UCSD-AML1 (cell line): ENCODE measurements at regions not wholly inside any gene's neighbourhood (a gene's known extent, or its start where the extent isn't known, plus 50 kb on each side); places are given as distances from the start of the nearest gene placed in this dataset.
"Not testable (repeated sequence)": the region's sequence is repeated elsewhere in the genome, so short reads cannot be mapped to it uniquely, and the experiment has no call there.

Experiments used
- DNase-seq: peaks from one replicate; lab custom pipeline; 2025; ENCODE audit not compliant: unreplicated experiment; lab: John Stamatoyannopoulos, UW

DNA sequence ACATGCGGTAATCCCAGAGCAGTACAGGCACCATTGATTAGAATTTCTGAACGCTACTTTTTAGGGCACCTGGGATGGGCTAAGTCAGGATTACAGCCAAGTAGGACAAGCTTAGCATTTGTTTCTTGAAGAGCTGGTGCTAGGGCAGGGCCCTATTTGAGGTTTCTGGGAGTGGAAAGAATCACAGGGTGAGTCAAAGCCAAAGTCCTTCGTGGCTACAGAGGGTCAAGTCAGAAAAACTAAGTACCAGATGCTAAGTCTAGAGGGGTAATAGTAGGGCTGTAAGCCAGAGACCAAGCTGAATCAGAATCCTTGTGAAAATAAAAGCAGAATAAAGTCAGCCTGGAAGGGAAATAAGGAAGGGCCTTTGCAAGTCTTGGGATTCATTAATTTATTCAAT, 448.6 kb downstream of the ZIC3 start:
- no peak for DNase-seq

DNA sequence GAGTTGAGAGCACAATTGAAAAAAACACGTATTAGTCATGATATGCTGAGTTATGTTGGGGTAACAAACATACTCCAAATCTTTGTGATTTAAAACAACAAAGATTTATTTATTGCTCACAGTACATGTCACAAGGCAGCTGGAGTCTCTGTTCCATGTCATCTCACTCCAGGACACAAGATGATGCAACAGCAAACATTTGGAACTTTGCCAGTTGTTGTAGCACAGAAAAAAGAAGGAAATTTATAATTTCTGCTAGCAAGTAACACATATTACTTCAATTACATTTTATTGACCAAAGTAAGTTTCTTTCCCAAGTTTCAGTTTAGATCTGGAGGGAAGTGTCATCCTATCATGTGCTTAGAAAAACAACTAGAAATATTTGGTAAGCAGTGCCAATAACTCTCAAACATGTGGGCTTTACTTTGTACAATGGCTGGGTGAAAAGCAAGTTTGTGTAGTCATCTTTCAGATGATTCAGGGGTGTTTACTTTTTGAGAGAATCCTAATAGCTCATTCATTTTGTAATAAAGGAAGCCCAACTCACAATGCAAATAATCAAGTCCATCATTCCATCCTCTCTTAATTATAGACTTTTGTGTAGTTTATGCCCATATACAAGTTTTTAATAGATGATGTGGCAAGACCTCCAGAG, 452.3 kb downstream of the ZIC3 start:
- no peak for DNase-seq

DNA sequence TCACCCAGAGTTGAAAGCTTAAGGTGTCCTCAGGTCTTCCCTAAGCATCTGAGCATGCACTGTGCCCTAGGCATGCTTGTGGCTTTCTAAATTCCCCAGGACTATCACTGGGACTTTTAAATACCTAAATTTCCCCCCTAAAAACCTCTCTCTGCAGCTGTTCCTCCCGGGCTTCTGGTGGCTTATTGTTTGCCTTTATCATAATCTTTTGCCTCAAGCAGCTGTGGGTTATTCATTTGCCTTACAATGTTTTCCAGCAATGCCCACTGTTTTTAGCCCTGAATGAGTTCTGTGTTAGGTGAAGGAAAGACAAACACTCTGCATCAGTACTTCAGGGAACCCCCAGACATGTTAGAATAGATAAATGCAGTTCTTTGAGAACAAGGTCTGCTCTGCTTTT, 455.0 kb downstream of the ZIC3 start:
- no peak for DNase-seq

DNA sequence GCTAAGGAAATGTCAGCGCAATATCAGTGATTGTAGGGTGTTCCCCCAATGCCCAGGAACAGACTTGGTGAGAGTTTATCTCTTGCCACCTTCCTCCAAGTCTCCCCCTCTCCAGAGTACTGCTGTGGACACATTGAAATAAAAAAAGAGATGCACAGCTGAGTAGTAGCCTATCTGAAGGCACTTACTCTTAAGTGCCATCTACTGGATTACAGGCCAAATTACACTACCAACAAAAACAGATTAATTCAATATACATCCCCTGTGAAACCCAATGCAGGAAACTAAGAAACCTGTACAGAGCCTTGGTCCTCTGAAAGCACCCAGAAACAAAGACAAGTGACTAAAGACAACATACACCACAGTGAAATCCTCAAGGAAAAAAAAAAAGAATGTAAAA, 460.3 kb downstream of the ZIC3 start:
- no peak for DNase-seq

DNA sequence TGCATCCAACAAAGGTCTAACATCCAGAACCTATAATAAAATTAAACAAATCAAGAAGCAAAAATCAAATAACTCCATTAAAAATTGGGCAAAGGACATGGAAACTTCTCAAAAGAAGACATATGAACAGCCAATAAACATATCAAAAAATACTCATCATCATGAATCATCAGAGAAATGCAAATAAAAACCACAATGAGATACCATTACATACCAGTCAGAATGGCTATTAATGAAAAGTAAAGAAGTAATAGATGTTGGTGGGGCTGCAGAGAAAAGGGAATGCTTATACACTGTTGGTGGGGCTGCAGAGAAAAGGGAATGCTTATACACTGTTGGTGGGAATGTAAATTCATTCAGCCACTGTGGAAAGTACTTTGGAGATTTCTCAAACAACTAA, 465.8 kb downstream of the ZIC3 start:
- no peak for DNase-seq

DNA sequence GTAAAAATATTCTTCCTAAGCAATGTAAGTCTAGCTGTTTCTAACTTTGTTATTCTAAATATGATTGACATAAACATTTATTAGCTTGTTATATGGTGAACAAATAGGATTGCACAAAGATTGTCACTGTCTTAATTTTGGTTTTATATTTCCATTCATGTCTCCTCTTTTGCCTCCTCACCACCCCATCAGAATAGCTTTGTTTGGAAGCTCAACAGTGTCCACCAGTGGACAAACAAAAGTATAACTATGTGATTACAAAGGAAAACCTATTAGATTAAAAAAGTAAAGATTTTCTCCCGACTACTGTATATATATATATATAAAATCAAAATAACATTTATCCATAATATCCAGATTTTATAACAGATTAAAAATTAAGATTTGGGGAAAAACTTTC, 468.2 kb downstream of the ZIC3 start:
- DNase-seq: no peak

DNA sequence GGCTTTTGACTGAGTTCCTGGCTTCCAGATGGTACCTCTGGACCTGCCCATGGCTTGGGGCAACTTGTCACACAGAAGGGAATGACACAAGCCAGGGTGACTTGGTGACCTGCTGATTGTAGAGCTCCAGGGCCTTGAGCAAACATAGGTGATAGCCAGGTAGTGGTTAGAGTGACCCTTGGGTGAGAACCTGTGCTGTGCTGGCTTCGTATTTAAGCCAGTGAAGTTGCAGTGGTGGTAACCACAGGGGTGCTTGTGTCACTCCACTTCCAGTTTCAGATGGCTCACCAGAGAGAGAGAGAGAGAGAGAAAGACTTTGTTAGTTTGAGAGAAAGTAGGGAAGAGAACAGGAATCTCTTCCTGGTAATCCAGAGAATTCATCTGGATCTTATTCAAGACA, 471.6 kb downstream of the ZIC3 start:
- no peak for DNase-seq

DNA sequence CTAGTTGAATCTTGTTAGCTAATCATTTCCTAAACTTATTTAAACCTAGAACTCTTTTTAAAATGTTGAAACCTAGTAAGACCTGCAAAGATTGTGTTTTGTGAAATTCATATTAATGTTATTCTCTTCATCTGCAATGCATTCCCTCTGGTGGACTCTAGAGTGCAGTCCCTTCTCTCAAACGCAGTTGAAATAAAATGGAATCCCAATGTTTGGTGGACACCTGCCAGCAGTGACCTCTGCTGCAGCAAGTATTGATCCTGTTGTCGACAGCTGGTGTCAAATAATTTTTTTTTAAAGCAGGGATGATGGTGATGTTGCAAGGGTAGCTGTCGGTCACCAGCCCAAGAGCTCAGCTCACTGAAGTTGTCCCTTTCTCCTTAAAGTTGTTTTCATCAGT, 492.0 kb downstream of the ZIC3 start:
- DNase-seq: no peak

DNA sequence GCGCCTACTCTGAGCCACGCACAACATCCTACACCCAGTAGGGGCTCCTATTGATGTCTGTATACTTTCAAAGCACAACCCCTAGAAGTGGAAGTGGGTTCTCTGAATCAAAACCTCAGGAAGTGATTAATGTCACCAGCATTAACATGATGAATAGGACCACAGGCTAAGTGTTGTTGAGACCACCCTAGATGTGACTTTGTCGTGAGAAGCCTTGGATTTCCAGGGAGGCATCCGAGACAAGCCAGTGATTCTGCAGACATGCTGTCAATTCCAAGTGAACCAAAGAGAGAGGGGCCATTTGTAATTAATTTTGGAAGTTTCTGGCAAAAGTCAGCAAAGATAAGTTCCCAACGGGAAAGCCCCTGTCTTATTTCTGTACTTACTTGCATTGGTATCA, 493.0 kb downstream of the ZIC3 start:
- DNase-seq: no peak

DNA sequence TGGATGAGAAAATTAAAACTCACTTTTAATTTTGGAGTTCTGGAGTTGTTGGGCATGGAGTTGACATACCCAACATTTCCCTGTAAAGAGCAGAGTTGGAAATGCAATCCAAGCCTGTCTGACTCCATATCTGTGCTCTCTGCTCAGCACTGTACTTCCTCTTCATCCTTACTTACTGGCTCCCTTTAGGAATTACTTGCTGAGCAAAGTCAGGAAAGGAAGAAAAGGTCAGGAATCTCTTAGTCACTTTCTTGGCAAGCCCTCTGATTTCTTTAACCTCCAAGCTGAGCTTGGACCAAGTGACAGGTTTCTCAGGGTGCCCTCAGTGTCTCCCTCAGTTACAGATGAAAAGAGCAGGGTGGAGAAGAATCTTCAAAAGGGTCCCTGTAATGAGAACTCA, 501.5 kb downstream of the ZIC3 start:
- no peak for DNase-seq

DNA sequence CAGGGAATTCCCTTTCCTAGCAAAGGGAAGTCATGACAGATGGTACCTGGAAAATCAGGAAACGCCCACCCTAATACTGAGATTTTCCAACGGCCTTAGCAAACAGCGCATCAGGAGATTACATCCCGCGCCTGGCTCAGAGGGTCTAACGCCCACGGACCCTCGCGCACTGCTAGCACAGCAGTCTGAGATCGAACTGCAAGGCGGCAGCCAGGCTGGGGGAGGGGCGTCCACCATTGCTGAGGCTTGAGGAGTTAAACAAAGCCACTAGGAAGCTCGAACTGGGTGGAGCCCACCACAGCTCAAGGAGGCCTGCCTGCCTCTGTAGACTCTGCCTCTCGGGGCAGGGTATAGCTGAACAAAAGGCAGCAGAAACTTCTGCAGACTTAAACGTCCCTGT, 507.7 kb downstream of the ZIC3 start:
- DNase-seq: no peak

DNA sequence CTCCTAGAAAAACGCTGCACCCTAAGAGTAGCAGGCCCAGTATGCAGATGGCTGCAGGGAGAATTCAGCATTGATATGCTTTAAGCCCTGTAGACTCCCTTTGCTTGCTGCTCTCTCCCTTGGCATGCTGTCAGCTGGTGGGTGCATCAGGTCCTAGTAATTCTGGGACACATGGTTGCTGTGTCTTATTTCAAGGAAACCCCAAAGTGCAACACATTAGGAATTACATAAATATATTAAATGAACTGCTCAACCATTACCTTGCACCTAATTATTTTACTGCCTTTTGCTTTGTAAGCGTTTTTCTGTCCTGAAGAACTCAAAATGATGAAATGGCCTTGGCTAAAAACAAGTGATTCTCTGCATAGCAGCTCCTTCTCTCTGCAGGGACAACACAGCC, 516.3 kb downstream of the ZIC3 start:
- DNase-seq: no peak

DNA sequence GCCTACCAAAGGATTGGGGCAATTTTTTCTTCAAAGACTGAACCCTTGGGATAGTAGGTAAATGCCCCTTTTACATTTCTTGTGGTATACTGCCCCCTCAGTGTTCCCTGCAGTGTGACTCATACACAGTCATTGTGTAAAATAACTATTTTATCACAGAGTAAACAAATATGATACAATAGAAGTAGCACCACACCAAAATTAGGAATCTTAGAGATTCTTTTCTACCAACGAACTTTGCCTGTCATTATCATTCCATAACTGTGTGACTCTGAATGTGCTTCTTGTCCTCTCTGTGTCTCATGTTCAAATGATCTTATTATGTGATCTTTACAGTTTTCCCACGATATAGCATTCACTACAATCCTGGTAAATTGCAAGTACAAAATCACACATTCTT, 517.0 kb downstream of the ZIC3 start:
- no peak for DNase-seq

DNA sequence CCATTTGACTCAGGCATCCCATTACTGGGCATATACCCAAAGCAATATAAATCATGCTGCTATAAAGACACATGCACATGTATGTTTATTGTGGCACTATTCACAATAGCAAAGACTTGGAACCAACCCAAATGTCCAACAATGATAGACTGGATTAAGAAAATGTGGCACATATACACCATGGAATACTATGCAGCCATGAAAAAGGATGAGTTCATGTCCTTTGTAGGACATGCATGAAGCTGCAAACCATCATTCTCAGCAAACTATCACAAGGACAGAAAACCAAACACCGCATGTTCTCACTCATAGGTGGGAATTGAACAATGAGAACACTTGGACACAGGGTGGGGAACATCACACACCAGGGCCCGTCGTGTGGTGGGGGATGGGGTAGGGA, 545.0 kb downstream of the ZIC3 start:
- not testable (repeated sequence) for DNase-seq

DNA sequence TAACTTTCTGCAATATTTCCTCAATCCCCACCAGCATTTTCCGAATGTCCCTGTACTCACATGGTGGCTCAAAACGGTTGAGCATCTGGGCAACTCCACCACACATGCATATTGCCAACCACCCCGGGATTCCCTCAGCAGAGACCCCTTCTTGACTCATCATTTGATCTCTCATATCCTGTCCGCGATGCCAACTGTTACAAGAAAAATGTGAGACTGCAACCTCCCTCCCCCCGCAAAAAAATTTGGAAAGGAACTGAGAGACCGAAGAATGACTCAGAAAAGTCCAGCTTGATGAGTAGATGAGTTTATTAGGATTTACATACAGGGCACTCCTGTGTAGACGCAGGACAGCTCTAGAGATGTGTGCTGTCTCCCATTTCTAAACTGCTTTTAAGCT, 561.4 kb downstream of the ZIC3 start:
- no peak for DNase-seq

DNA sequence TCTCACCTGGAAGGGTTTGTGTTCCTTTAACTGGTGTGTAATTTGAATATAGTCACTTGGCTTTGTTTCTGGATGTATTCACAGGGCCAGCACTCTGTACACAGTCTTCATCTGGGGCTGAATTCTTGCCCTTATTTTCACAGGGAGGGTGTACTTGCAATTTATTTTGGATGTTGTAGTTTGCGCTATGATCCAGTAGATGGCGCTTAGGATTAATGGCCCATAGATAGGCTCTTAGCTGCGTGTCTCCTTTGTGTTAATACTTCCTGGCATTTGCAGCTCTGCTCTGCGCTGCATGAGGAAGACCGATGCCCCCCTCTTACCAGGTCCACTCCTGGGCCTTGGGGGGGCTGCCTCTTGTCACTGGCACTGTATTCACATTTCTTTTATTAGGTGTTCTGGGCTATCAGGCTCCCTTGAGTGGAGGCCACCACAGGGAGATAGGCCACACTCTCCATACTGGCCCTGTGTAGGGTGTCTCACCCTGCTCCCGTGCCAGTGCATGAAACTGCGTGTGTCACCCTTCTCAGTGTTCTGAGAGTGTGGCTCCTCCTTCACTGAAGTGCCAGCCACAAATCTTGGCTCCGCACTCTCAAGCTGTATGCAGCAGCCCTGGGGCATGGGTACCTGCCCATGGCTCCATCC, 562.2 kb downstream of the ZIC3 start:
- peak; percentile 10 for DNase-seq

DNA sequence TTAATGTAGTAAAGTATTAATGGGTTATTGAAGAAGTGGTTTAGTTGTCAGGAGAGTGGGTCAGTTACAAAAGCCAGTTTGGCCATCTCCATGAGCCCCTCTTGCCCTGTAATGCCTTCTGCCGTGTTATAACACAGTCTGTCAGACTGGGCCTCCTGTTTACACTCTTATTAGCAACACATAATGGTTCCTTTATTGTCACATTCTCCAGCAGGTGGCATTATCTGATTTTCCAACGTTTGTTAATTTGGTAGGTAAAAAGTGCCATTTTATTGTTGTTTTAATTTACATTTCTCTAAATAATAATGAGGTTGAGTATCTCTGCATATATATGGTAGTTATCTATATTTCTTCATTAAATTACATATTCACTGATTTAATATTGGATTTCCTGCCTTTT, 560.8 kb downstream of the FGF13 start:
- DNase-seq: no peak

DNA sequence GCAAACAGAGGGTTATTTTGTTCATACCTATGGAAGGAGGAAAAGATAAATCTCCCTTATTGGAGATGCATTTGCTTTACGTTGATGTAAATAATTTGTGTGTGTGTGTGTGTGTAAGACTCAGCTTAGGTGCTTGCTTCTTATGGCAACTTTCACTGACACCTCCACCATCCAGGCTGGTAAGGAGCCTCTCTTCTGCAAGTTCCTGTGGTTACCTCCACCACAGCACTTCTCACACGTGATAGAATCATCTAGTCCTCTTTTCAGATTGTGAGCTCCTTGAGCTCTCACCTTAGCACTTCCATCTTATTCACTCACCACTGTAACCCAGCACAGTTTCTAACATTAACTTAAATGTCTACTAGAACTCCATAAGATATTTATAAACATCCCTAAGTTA, 553.7 kb downstream of the FGF13 start:
- DNase-seq: no peak

DNA sequence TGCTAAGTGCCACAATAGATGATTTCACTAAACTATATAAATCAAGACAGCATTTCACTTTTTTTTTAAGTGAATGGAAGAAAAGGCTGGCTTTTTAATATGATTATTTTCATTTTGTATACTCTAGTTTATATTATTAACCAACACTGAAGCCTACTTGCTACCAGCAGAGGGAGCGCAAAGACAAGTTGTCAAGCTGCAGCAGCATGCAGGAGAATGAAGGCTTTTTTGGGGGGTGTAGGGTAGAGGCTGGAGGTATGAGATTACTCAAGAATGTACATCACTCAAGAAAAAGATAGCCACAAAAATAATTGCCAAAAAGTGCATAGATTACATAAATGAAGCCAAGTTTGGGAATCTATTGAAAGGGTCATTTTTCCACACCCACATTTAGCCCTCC, 519.5 kb downstream of the FGF13 start:
- no peak for DNase-seq

DNA sequence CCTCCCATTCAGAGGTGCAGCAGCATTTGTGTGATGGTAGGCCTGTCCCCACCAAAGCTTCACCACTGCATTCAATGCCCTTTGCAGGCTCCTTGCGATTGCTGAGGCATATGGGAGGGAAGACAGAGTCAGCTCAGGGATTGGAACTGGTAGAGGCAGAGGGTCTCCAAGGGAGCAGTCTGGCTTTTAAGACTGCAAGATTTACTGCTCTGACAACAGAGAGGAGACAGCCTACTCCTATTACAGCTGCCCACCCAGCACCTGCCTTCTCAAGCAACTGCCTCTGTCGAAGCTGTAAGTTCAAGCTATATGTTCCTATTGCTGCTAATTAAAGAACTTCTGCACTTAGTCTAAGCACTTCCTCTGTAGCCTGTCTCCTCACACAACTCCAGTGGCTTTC, 481.8 kb downstream of the FGF13 start:
- no peak for DNase-seq

DNA sequence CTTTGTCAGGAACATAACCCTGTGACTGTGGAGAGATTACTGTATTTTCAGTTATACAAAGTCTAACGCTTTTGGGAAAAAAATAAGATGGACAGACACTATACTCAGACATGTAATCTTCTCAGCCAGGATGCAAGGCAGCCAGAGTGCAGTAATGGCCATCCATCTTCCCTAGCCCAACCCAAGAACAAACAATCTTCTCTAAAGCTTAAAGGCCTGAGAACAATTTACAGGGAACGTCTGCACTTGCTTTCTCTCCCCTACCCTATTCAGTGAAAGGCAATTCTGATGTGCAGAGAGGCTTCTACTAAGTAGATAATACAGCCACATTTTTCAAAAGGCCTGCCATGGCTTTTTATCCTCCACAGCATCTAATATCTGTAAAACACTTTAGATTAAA, 471.3 kb downstream of the FGF13 start:
- no peak for DNase-seq

DNA sequence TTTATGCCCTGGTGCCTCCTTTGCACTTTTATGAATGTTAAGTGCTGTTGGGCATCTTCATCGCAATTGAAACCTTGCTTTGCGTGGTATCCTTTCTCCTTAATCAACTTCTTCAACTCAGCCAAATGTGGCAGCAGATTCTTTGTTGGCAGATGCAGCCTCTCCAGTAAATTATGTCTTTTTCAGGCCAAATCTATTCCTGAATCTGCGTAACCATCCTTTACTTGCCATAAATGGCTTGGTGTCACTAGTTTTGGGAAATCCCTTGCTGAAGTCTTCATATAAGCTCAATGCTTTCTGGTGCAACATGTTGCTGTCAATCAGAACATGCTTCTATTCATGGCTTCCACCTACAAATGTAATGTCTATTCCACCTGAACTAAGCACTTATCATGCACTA, 457.5 kb downstream of the FGF13 start:
- DNase-seq: no peak

DNA sequence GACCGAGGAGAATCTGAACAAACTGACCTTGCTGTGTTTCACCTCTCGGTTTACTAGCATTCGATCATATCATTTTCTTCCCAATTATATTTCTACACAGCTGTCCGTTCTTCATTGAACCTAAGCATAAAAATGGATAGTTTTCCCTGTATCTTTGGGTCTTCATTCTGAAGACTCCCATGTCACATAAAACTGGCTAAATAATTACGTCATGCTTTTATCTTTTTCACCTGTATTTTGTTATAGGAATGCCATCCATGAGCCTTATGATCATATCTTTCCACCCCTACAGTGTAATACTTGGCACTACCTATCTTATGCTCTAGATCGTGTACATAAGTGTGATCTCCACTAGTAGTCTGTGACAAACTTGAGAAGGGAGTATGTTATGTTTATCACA, 456.1 kb downstream of the FGF13 start:
- no peak for DNase-seq
